HT-29 (cell line): ENCODE measurements at regions not wholly inside any gene's neighbourhood (a gene's known extent, or its start where the extent isn't known, plus 50 kb on each side); places are given as distances from the start of the nearest gene placed in this dataset.
"Not testable (repeated sequence)": the region's sequence is repeated elsewhere in the genome, so short reads cannot be mapped to it uniquely, and the experiment has no call there.

Experiments
- DNase-seq: peaks from one replicate; pipeline ENCODE4 v3.0.0-alpha.2; 2015; ENCODE audit warnings: low spot score

DNA sequence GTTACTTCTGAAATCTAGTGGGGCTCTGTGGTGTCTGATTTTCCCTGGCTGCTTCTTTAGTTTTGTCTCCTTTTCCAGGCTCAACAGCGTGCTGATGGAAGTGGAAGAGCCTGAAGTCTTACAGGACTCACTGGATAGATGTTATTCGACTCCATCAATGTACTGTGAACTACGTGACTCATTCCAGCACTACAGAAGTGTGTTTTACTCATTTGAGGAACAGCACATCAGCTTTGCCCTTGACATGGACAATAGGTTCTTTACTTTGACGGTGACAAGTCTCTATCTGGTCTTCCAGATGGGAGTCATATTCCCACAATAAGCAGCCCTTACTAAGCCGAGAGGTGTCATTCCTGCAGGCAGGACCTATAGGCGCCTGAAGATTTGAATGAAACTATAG, 51.1 kb downstream of the NBPF8 start:
- not testable (repeated sequence) for DNase-seq

DNA sequence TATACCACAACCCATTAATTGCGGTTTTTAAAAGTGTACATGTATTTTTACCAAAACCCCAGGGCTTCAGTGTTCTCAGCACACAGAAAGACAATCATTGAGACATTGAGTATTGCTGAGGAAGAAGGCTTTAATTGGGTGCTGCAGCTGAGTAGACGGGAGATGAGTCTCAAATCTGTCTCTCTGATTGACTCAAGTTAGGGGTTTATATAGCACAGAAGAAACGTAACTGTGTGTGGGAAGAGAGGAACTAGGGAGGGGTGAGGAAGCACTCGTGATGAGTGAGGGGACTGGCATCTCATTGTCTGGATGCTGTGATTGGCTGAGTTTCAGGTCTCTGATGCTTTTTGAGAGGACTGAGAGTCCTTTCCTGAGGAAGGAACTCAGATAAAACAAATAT, 62.8 kb downstream of the NBPF8 start:
- DNase-seq = not testable (repeated sequence)

DNA sequence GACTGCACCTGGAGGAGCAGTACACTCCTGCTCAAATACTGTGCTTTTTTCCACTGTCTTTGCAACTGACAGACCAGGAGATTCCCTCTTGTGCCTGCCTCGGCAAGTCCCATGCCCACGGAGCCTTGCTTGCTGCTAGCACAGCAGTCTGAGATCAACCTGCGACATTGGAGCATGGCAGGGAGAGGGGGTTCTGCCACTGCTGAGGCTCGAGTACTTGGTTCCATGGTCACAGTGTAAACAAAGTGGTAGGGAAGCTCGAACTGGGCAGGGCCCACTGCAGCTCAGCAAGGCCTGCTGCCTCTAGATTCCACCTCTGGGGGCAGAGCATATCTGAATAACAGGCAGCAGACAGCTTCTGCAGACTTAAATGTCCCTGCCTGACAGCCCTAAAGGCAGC, 63.6 kb downstream of the NBPF8 start:
- not testable (repeated sequence) for DNase-seq

DNA sequence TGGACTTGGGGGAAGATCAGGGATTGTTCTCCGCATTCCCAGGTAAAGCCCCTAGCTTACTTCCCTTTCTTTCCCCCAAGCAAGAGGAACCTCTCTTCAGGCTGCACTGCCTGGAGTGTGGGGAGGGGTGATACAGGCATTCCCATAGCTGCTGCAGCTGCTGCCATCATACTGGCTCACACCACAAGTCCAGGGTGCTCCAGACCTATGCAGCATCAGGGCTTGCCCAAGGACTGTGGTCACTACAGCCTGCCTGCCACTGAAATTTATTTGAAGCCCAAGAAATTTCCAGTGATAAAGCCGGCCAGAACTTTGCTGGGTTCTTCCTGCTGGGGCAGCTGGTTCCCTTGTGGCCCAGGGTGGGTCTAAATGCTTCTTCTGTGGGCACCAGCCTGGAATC, 72.7 kb downstream of the NBPF8 start:
- not testable (repeated sequence) for DNase-seq

DNA sequence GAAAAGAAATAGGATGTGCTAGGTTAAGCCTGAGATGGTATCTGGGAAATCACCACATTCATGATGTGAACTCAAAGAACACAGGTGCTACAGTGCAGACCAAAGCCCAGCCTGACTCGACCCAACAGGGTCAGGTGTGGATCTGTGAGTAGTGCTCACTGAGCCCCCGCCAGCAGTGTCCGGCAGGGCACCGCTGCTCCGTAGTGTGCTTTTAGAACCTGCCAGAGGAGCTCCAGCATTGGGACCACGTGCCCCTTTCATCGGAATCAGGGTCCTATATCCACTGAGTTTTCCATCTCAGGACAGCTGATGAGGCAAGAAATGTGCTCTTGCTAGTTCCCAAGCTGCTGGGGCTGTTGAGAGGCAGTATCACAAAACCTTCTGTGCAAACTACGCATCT, 74.4 kb downstream of the NBPF8 start:
- not testable (repeated sequence) for DNase-seq

DNA sequence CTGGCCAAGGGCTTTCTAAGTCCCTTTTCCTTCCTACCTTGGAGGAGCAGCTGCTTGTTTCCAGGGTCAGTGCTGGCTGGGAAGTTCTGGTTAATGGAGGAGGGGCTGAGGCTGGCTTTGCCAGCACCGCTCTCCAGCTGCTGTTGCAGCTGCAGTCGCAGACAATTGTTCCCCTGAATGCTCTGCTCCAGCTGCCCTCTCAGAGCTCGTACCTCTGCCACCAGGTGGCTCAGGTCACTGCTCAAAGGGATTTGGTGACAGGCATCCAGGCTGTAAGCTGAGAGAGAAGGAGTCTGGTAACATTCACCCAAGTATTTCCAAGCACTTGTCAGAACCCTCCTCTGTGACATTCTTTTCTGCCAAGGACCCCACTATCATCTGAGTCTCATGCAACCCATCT, 82.3 kb downstream of the NBPF8 start:
- not testable (repeated sequence) for DNase-seq

DNA sequence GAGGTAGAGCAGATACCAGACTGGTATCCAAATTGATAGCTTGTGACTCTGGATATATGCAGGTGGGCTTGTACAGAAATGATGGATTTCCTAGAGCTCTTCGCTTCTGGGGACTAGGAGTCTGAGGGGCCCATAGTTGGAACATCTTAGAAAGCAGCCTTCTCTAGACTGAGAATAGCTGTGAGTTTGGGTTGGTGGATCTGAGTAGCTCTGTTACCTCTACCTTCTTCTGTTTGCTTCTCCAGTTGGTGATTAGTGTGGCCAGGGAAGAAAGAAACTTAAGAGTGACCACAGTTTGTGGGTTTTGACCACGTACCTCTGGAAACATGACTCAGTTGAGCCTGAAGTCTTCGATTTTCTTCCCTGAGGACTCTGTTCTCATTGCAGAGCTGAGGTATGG, 88.4 kb downstream of the NBPF8 start:
- not testable (repeated sequence) for DNase-seq

DNA sequence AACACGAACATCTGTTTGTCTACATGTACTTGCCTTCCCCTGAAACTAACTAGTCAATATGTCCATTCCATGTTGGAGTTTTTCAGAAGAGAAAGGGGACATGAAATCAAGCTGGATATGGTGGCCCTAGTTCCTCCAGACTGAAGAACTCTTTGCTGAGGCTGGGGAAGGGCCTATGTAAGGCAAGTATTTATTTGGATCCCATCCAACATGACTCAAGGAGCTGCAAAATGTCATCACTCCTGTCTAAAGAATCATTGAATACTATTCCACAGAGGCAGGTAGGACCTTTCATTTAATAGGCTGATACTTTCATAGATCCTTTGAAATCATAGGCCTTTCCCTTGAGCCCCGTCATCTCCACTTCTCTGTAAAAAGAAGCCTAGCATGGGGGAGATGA, 91.5 kb downstream of the NBPF8 start:
- not testable (repeated sequence) for DNase-seq

DNA sequence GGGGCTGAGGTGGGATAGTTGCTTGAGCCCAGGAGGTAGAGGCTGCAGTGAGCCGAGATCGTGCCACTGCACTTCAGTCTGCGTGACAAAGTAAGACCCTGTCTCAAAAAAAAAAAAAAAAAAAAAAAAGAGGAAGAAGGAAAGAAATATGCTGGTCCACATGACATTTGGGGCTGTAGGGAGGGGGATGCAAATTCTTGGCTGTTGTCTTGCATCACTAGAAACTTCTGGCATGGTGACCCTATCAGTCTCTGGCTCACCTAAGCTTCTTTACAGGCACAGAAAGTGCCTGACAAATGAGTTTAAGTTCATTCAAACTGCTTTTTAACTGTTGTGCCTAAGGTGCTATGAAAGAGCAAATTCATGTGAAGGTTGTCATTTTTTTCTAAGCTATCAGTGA, 93.5 kb downstream of the NBPF8 start:
- not testable (repeated sequence) for DNase-seq

DNA sequence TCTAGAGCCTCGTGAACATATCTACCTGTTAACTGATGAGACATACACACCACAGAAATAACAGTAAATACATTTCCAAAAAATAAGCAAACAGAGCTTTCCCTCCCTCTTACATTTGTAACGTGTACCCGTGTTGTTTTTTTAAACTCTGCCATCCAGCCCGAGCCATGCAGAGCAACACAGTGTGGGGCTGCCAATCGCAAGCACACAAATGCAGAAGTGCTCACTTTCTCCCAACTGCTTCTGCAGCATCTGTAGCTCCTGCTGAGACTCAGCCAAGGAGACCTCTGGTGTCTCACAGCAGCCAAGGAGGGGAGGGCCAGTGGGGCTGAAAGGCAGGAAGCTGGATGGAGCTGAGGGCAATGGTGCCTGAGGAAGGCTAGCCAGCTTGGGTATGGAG, 94.4 kb downstream of the NBPF8 start:
- DNase-seq = not testable (repeated sequence)

DNA sequence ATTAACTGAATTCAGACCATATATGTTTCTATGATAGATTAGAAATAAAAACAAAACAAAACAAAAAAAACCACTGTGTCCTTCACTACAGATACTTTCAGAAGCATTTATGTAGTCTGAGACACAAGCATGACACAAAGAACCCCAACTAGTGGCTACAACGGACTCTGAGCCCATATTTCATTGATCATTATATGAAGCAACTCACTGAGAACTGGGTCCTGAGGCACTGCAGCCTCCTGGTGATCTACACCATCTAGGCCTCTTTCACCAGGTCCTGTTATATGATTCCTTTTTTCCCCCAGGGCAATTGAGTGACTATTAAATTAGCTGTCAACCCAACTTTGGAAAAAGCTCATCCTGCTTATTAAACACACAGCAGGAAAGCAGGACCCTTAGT, 98.3 kb downstream of the NBPF8 start:
- not testable (repeated sequence) for DNase-seq

DNA sequence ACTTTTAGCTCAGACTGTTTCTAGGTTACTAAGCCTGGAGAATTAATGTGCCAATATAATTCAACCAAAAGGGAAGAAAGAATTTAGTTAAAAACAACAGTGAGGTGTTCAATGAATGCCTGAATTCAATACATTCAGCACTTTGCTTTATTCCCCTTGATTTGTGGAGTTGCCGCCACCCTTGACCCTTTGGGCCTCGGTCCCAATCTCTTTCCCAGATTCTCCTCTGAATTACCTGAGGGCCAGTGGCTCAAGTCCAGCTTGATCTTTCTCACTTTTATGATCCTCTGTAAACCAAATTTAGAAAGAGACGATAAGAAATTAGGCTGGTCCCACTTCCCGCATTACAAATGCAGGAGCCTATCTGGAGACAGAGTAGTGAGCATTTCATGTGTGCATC, 98.7 kb downstream of the NBPF8 start:
- not testable (repeated sequence) for DNase-seq

DNA sequence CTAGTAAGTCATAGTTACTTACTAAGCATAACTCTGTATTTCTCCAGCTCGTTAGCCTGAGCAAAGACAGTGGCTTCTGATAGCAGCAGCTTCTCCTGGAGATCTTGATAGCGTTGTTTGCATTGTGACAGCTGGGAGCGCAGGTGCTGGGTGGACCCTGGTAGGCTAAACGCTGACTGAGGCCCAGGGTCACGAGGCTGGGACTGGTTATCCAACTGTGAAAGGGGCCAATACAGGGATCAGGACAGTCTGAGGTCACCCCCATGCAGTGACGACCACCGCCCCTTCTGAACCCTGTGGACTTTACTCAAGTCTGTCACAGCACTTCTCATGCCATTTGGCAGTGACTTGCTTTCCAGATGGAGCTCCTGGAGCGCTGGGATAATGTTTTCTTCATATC, 104.4 kb downstream of the NBPF8 start:
- not testable (repeated sequence) for DNase-seq

DNA sequence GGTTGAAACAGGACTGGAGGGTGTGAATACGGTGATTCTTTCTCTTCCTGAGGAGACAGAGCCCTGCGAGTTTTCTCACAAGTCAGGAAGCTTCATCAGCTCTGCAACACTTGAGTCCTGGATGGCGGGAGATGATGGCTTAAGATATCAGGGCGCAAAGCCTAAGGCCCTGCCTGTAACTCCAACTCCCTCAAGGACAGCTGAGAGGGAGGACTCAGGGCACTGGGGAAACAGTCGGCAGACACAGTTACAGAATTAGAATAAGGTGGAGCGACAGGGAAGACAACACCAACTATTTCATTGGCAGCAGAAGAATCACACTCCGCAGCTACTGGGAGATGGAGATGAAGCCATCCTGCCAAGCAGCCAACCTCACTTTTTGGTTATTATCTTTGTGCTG, 109.6 kb downstream of the NBPF8 start:
- not testable (repeated sequence) for DNase-seq

DNA sequence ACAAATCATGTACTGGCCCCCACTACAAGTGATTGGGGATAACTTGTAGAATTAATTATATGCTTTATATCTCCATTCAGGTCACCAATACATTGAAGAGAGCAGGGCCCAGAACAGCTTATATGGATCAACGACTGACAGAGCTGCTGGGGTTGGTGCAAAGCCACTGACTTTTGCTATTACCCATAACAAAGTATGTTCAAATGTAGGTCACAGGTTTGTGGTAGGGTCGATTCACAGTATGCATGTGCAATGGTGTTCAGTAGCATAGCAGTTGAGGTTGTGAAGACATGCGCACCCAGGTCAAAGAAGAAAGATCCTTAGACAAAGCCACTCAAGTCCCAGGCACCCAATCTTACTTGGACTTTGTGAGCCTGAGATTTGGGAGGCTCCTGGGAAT, 110.6 kb downstream of the NBPF8 start:
- DNase-seq = not testable (repeated sequence)

DNA sequence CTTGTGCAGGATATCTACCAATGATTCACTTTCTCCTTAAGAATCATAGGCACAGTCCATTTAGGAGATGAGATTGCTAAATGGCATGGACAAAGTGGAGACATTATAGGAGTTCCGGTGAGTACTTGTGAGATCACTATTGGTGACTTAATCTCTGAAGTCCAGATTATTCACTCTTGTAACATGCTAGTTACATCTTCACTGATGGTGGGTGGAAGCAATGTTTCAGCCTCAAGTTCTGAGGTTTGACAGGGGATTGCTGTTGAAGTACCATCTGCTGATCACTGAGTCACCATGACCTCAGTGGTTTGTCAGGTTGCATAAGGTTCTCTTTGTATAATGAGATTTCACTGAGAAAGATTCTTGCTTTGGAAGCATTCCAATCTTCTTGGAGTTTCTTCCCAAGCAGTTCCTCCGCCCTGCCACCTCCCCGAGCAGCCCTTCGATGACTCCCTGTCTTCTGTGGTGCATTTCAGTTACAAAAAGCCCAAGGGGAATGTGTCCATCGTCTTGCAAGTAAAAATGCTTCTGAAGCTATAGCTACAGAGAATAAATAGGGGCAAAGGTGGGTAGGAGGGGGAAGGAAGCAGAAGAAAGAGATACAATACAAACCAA, 114.7 kb downstream of the NBPF8 start:
- not testable (repeated sequence) for DNase-seq

DNA sequence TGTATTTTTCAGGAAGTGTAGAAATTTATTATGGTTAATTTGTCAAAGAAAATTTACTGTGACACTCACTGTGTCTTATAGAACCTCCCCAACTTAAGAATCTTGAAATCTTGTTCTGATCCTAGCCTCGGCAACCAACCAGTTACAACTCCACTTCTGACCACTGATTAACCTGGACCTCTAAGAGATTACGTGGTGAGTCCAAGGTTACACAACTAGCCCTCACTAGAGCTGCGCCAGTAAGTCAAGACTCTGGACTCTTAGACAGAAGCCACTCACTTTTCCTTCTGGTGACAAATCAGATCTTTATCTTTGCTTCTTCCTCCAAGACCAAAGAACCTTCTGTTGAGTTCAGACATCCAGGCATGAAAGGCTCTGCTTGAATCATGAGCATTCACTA, 116.6 kb downstream of the NBPF8 start:
- DNase-seq = not testable (repeated sequence)

DNA sequence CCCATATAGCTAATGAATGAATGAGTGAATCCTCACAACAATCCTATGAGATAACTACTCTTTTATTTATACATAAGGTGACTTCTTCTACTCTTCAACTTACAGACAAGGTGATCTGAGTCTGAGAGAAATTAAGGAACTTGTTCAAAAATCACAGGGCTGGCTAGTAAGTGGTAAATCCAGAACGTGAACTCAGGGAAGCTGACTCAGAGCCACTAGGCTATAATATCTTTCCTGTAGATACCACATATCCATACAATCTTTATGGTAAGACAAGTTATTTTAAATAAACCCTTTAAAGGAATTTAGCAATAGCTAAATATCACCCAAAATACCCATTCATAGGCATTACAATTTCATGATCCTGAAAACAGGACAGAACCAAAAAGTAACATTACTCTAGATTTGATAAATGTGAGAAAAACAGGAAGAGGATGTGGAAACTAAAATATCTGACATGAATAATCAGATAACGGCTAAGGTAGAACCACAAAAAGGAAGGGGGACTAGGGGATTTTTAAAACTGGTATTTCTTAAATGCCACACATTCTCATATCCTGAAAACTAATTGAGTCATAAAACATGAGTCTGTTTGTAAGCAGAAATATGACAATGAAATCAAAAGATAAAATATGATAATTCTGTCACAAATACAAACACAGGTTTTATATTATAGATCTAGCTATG, 119.7 kb downstream of the NBPF8 start:
- DNase-seq = not testable (repeated sequence)

DNA sequence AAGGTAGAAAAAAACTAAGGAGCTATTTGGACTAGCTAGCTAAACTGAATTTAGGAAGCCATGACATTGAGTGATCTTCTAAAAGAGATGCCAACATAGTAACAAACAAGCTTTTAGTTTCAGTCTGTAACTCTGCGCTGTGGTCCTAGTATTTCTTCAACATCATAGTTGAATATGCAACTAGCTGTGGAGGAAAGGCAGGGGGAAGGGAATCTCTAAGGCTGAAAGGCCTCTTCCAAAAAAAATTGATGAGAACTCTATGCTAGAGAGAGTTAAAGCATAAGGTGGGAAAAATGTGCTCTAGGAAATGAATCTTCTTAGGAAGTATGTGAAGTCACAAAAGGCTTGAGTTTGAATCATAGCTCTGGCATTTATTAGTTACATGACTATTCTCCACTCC, 120.2 kb downstream of the NBPF8 start:
- not testable (repeated sequence) for DNase-seq

DNA sequence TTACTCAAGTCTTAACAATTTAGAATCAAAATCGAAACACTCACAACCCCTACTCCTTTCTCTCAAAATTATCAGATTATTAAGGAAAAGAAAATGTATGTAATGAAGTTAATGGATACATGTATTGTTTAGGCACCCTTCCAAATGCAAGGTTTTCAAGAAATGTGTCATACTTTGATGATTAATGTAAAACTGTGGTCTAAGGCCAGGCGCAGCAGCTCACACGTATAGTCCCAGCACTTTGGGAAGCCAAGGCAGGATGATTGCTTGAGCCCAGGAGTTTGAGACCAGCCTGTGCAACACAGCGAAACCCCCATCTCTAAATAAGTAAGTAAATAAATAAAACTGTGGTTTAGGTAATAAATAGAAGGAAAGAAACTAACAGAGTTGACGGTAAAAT, 126.6 kb downstream of the NBPF8 start:
- DNase-seq = not testable (repeated sequence)

DNA sequence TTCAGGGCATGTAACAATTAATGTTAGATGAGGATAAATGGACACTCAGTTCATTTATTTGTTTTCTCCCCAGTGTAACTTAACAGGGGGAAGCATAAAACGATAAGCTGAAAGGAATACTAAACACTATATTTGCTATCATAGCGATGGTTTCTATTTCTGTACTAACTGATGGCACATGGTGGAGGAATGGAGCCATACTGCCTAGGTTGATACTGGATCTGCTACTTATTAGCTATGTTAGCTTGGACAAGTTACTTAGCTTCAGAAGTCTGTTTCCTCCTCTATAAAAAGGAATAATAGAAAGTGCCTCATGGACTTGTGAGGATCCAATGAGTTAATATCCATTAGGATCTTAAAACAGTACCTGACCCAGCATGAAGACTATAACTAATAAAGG, 127.5 kb downstream of the NBPF8 start:
- DNase-seq = not testable (repeated sequence)

DNA sequence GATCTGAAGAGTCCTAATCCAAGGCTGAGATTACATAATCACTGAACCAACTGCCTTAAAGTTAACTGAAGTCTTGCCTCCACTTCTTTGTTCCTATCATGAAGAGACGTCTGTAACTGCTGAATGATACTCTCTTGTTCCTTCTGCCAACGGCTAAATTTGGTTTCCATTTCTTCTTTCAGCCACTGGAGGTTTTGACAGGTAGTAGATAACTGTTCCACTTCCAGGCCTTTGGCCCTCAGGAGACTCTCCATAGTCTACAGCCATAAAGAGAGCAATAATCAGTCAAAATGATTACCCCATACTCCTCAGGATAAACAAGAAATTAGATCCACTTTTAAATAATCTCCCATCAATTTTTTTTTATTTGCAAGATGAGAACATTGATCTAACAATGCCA, 128.1 kb downstream of the NBPF8 start:
- not testable (repeated sequence) for DNase-seq

DNA sequence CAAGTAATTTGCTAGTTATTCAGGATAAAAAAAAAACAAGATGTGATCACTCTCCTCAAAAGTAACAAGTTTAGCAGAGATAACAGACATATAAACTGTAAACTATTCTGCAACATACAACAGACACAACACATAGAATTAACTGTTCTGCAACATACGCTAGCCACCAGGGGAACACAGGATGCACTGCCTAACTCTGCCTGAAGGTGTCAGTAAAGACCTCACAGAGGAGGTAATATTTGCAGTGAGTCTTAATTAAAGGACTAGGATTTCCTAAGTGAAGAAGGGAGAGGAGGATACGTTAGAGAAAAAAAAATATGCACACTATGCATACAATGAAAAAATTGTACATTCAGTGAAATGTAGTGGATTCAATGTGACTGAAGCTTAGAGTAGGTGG, 129.6 kb downstream of the NBPF8 start:
- not testable (repeated sequence) for DNase-seq
